ENCODE measurements at regions not wholly inside any gene's neighbourhood (a gene's known extent, or its start where the extent isn't known, plus 50 kb on each side); places are given as distances from the start of the nearest gene placed in this dataset.

DNA sequence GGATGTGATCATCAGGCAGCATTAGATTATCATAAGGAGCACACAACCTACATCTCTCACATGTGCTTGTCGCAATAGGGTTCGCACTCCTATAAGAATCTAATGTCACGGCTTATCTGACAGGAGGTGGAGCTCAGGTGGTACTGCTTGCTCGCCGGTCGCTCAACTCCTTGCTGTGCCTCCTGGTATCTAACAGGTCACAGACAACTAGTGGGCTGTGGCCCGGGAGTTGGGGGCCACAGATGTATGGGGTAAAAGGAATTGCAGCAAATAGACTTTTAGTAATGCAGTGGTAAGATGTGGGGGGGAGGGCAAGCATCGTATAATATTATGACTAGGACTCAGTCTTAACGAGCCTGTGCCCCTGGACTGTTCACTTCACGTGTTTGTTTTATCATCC lies 624.8 kb downstream of the CENPC start:
- H3K4me3 ChIP-seq (ENCODE audit: low read depth, low read length): no peak overlapping the region
- H3K9ac ChIP-seq (ENCODE audit: low read depth, low read length): no peak overlapping the region
- no peaks in the 10 kb centered on the region for H3K9me3 ChIP-seq (ENCODE audit: control insufficient read depth, insufficient read depth, low read length)
- no peaks in the 10 kb centered on the region for H3K4me1 ChIP-seq (ENCODE audit: control insufficient read depth, insufficient read depth, low read length)
- no peaks in the 10 kb centered on the region for H3K27me3 ChIP-seq (ENCODE audit: control insufficient read depth, insufficient read depth, low read length)
- H3K36me3 ChIP-seq (ENCODE audit: control insufficient read depth, insufficient read depth, low read length): no peaks in the 10 kb centered on the region

DNA sequence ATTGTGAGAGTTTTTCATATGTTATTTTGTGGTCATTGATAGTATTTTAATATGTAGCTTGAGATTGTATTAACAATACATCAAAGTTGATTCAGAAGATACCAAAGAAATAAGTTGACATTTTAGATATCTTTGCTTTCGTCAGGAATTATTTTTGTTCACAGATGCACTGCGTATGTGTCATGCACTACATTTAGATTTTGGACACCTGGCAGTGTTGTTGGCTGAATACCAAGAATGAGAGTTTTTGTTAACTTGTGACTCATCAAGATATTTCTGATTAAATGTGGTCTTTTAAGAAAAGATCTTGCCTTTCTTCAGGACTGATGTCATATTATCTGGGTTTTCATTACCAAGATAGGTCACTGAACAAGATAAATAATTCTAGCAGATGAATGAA lies 633.4 kb downstream of the CENPC start:
- Histone ChIP-seq H3K4me1 (ENCODE audit: control insufficient read depth, insufficient read depth, low read length) (no peaks in the 10 kb centered on the region), H3K9ac (ENCODE audit: low read depth, low read length) (no peak overlapping the region), H3K4me3 (ENCODE audit: low read depth, low read length) (no peak overlapping the region), H3K9me3 (ENCODE audit: control insufficient read depth, insufficient read depth, low read length) (no peaks in the 10 kb centered on the region), H3K27me3 (ENCODE audit: control insufficient read depth, insufficient read depth, low read length) (no peaks in the 10 kb centered on the region), H3K36me3 (ENCODE audit: control insufficient read depth, insufficient read depth, low read length) (no peaks in the 10 kb centered on the region)

DNA sequence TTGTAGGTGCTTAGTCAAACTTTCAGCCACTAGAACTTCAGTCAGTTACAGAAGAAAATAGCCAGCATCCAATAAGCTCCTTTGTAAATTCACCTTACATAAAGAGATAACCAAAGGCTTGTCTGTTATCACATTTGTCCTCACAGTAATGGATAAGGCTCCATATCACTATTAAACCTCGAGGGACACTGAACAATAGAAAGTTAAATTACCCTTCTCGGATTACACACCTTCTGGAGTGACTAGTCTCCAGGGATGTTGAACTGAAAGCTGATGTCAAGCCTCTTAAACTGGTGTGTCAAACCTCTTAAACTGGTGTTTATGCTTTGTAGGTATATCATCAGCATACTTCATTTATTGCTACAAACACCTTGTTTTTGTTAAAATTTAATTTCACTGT lies 639.0 kb downstream of the CENPC start:
- Histone ChIP-seq H3K4me3 (ENCODE audit: low read depth, low read length) (no peak overlapping the region), H3K9ac (ENCODE audit: low read depth, low read length) (no peak overlapping the region), H3K4me1 (ENCODE audit: control insufficient read depth, insufficient read depth, low read length) (no peaks in the 10 kb centered on the region), H3K27me3 (ENCODE audit: control insufficient read depth, insufficient read depth, low read length) (no peaks in the 10 kb centered on the region), H3K9me3 (ENCODE audit: control insufficient read depth, insufficient read depth, low read length) (no peaks in the 10 kb centered on the region), H3K36me3 (ENCODE audit: control insufficient read depth, insufficient read depth, low read length) (no peaks in the 10 kb centered on the region)

- Histone ChIP-seq H3K4me3 (ENCODE audit: low read depth, low read length) (no peak overlapping the region), H3K4me1 (ENCODE audit: control insufficient read depth, insufficient read depth, low read length) (no peaks in the 10 kb centered on the region), H3K9me3 (ENCODE audit: control insufficient read depth, insufficient read depth, low read length) (no peaks in the 10 kb centered on the region), H3K9ac (ENCODE audit: low read depth, low read length) (no peak overlapping the region), H3K36me3 (ENCODE audit: control insufficient read depth, insufficient read depth, low read length) (no peaks in the 10 kb centered on the region), H3K27me3 (ENCODE audit: control insufficient read depth, insufficient read depth, low read length) (no peaks in the 10 kb centered on the region)
Observed at GRCh38 chr4:66899422-66900065, 645.8 kb downstream of the CENPC start.

DNA sequence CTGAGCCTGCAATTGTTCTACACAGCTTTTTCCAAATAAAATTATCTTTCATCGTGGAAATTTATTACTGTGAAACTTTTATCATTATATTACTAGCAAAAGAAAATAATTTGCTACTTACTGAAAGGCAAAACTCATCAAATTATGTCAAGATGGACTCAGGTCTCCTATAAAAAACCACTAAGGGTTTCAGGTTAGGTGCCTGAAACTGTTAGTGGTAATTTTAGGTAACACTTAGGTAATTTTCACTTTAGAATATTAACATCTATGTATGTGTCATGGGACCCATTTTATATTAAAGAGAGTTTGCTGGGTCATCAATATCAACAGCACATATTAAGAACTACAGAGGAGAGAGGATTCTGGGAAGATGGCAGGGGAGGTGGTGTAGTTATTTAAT lies 651.5 kb downstream of the CENPC start:
- H3K9me3 ChIP-seq (ENCODE audit: control insufficient read depth, insufficient read depth, low read length): no peaks in the 10 kb centered on the region
- no peak overlapping the region for H3K4me3 ChIP-seq (ENCODE audit: low read depth, low read length)
- H3K36me3 ChIP-seq (ENCODE audit: control insufficient read depth, insufficient read depth, low read length): no peaks in the 10 kb centered on the region
- H3K9ac ChIP-seq (ENCODE audit: low read depth, low read length): no peak overlapping the region
- H3K4me1 ChIP-seq (ENCODE audit: control insufficient read depth, insufficient read depth, low read length): no peaks in the 10 kb centered on the region
- H3K27me3 ChIP-seq (ENCODE audit: control insufficient read depth, insufficient read depth, low read length): no peaks in the 10 kb centered on the region

GRCh38 chr4:66887061-66887460 lies 658.2 kb downstream of the CENPC start:
- H3K4me3 ChIP-seq (ENCODE audit: low read depth, low read length): no peak overlapping the region
- no peaks in the 10 kb centered on the region for H3K36me3 ChIP-seq (ENCODE audit: control insufficient read depth, insufficient read depth, low read length)
- H3K9me3 ChIP-seq (ENCODE audit: control insufficient read depth, insufficient read depth, low read length): no peaks in the 10 kb centered on the region
- no peaks in the 10 kb centered on the region for H3K4me1 ChIP-seq (ENCODE audit: control insufficient read depth, insufficient read depth, low read length)
- H3K9ac ChIP-seq (ENCODE audit: low read depth, low read length): no peak overlapping the region
- H3K27me3 ChIP-seq (ENCODE audit: control insufficient read depth, insufficient read depth, low read length): no peaks in the 10 kb centered on the region

GRCh38 chr4:66885501-66886165 lies 659.7 kb downstream of the CENPC start:
- Histone ChIP-seq H3K9ac (ENCODE audit: low read depth, low read length) (no peak overlapping the region), H3K27me3 (ENCODE audit: control insufficient read depth, insufficient read depth, low read length) (no peaks in the 10 kb centered on the region), H3K36me3 (ENCODE audit: control insufficient read depth, insufficient read depth, low read length) (no peaks in the 10 kb centered on the region), H3K4me3 (ENCODE audit: low read depth, low read length) (no peak overlapping the region), H3K9me3 (ENCODE audit: control insufficient read depth, insufficient read depth, low read length) (no peaks in the 10 kb centered on the region), H3K4me1 (ENCODE audit: control insufficient read depth, insufficient read depth, low read length) (no peaks in the 10 kb centered on the region)

GRCh38 chr4:66876946-66877345 lies 668.4 kb downstream of the CENPC start:
- H3K4me3 ChIP-seq (ENCODE audit: low read depth, low read length): no peak overlapping the region
- H3K9ac ChIP-seq (ENCODE audit: low read depth, low read length): no peak overlapping the region
- no peaks in the 10 kb centered on the region for H3K4me1 ChIP-seq (ENCODE audit: control insufficient read depth, insufficient read depth, low read length)
- H3K36me3 ChIP-seq (ENCODE audit: control insufficient read depth, insufficient read depth, low read length): no peaks in the 10 kb centered on the region
- no peaks in the 10 kb centered on the region for H3K9me3 ChIP-seq (ENCODE audit: control insufficient read depth, insufficient read depth, low read length)
- H3K27me3 ChIP-seq (ENCODE audit: control insufficient read depth, insufficient read depth, low read length): no peaks in the 10 kb centered on the region

DNA sequence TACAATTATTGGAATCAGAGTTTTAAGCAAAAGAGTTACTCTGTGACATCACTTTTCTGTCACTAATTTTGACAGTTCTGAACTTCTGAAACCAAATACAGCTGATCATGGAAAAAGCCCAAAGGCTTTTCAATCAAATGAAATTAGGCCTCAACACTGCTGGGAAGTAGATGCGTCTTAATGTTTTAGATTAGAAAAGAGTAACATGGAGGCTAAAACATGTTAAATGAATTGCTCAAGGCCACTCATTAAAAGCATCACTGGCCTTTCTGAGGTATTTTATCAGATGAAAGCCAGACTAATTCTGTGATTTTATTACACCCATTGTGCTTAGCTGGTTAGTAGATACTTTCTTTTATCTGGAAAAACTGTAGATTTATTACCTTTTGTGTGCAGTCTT lies 672.6 kb downstream of the CENPC start:
- Histone ChIP-seq H3K36me3 (ENCODE audit: control insufficient read depth, insufficient read depth, low read length) (no peaks in the 10 kb centered on the region), H3K9ac (ENCODE audit: low read depth, low read length) (no peak overlapping the region), H3K4me3 (ENCODE audit: low read depth, low read length) (no peak overlapping the region), H3K4me1 (ENCODE audit: control insufficient read depth, insufficient read depth, low read length) (no peaks in the 10 kb centered on the region), H3K27me3 (ENCODE audit: control insufficient read depth, insufficient read depth, low read length) (no peaks in the 10 kb centered on the region), H3K9me3 (ENCODE audit: control insufficient read depth, insufficient read depth, low read length) (no peaks in the 10 kb centered on the region)

- H3K9me3 ChIP-seq (ENCODE audit: control insufficient read depth, insufficient read depth, low read length): no peaks in the 10 kb centered on the region
Observed at GRCh38 chr4:66863481-66863880, 681.8 kb downstream of the CENPC start.

GRCh38 chr4:66855956-66856355 lies 689.3 kb downstream of the CENPC start:
- Histone ChIP-seq H3K4me1 (ENCODE audit: control insufficient read depth, insufficient read depth, low read length) (no peaks in the 10 kb centered on the region), H3K4me3 (ENCODE audit: low read depth, low read length) (no peak overlapping the region), H3K9me3 (ENCODE audit: control insufficient read depth, insufficient read depth, low read length) (no peaks in the 10 kb centered on the region), H3K36me3 (ENCODE audit: control insufficient read depth, insufficient read depth, low read length) (no peaks in the 10 kb centered on the region), H3K27me3 (ENCODE audit: control insufficient read depth, insufficient read depth, low read length) (no peaks in the 10 kb centered on the region), H3K9ac (ENCODE audit: low read depth, low read length) (no peak overlapping the region)

More at GRCh38 chr4:66863481-66863880, 681.8 kb downstream of the CENPC start:
- Histone ChIP-seq H3K27me3 (ENCODE audit: control insufficient read depth, insufficient read depth, low read length) (no peaks in the 10 kb centered on the region), H3K4me3 (ENCODE audit: low read depth, low read length) (no peak overlapping the region), H3K36me3 (ENCODE audit: control insufficient read depth, insufficient read depth, low read length) (no peaks in the 10 kb centered on the region), H3K9ac (ENCODE audit: low read depth, low read length) (no peak overlapping the region), H3K4me1 (ENCODE audit: control insufficient read depth, insufficient read depth, low read length) (no peaks in the 10 kb centered on the region)

GRCh38 chr4:66853845-66854244 lies 691.5 kb downstream of the CENPC start:
- H3K27me3 ChIP-seq (ENCODE audit: control insufficient read depth, insufficient read depth, low read length): no peaks in the 10 kb centered on the region
- H3K9me3 ChIP-seq (ENCODE audit: control insufficient read depth, insufficient read depth, low read length): no peaks in the 10 kb centered on the region
- H3K4me3 ChIP-seq (ENCODE audit: low read depth, low read length): no peak overlapping the region
- no peaks in the 10 kb centered on the region for H3K4me1 ChIP-seq (ENCODE audit: control insufficient read depth, insufficient read depth, low read length)
- no peaks in the 10 kb centered on the region for H3K36me3 ChIP-seq (ENCODE audit: control insufficient read depth, insufficient read depth, low read length)
- H3K9ac ChIP-seq (ENCODE audit: low read depth, low read length): no peak overlapping the region

Measured in iPS-15b (cell line).